GM04503 (cell line): ENCODE measurements at regions not wholly inside any gene's neighbourhood (a gene's known extent, or its start where the extent isn't known, plus 50 kb on each side); places are given as distances from the start of the nearest gene placed in this dataset.
"Not testable (repeated sequence)": the region's sequence is repeated elsewhere in the genome, so short reads cannot be mapped to it uniquely, and the experiment has no call there.

ENCODE experiments used
- DNase-seq: peaks from one replicate; pipeline ENCODE4 v3.0.0-alpha.2; 2012; ENCODE audit warnings: low read depth

DNA sequence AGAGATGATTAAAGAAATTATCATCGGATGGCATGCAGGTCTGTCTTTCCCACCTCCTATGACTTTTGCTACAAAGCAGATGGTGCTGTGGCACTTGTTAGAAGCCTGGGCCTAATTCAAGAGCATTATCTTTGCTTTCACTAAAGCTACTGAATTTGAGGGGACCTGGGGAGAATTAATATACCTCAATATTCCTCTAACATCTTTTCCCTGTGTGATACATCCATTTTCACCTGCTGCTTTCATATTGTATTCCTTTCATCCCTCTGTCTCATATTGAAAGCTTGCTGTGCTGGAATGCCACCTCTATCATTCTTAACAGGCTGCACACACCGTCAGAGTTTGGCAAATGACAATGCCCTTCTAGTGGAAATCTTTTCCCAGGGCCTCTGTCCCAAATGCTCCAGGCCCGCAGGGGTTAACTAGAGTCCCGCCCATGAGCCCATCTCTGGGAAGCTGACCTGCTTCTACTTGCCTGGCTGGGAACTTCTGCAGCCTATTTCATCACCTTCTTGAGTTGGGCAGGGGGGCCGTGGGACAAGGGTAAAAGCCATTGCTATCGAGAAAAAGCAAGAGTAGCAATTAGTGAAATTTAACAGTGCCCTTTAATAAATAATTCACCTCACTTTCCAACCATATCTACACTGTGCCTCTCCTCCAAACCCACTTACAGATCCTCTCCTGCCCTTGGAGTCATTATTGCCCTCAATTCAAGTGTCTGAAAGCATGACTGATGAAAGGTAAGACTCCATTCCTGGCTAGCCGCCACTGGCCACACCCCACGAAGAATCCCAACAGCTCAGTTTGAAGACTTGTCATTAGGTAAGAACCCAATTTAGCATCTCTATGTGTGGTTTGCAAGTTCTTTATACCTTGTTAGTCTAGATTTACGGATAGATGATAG lies 126.7 kb upstream of the BTG1 start:
- DNase-seq: no peak

- no peak for DNase-seq
Observed at GRCh38 chr12:92271341-92271740, 125.7 kb upstream of the BTG1 start.

- no peak for DNase-seq
Observed at GRCh38 chr12:92270521-92270920, 124.9 kb upstream of the BTG1 start.

DNA sequence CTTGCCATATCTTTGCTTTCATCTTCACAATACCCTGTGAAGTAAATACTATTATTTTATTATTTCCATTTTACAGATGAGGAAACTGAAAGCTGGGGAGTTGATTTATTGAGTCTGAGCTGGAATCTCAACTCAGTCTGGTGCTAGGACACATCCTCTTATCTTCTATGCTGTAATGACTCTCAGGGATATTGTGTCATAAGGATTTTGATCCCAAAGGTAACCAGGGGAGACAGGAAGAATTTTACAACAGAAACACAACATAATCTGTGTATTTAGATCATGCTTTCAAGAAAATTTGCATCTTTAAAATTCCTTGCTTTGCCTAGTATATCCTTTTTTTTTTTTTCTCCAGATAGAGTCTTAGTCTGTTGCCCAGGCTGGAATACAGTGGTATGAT lies 123.3 kb upstream of the BTG1 start:
- DNase-seq: no peak

DNA sequence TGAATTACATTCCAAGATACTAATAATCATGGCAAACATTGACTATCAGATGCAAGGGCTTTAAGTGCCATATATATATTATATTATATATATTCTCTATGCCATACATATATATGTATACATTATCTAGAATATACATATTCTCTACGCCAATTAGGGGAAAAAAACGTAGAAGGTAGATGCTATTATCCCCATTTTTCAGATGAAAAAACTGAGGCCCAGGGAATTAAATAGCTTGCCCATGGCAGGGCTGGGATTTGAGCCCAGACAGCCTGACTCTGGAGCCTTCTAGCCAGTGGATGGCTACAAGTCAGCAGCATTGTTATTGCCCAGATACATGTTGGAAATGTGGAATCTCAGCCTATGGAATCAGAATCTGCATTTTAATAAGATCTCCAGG lies 116.0 kb upstream of the BTG1 start:
- no peak for DNase-seq

GRCh38 chr12:92261071-92261470 lies 115.4 kb upstream of the BTG1 start:
- no peak for DNase-seq

DNA sequence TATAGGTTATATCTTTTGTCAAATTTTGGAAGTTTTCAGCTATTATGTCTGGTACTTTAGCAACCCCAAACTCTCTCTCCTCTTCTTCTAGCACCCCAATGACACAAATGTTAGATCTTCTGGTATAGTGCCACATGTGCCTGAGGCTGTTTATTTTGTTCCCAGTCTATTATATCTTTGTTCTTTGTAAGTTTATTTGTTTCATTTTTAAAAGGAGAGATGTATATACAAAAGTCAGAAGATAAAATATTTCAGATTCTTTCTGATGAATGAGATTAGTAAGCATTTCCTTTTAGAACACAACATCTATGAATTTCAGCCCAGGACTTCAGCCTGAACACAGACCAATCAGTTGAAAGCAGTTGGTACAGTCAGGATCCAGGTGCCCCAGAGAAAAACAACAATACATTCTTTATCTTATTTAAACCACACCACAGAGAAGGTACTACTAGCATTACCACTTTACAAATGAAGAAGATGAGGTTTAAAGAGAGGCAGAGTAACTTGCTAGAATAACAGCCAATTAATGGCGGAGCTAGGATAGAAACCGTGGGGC lies 114.1 kb upstream of the BTG1 start:
- no peak for DNase-seq

DNA sequence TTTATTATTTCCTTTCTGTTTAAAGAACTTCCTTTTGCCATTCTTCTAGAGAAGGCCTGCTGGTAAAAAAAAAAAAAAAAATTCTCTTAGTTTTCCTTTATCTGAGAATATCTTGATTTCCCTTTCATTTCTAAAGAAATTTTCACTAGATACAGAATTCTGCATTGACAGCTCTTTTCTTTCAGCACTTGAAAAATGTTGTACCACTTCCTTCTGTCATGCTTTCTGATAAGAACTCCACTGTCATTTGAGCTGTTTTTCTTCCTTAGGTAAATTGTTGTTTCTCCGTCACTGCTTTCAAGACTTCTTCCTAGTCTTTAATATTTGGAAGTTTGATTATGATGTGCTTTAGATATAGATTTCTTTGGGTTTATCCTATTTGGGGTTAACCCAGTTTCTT lies 113.6 kb upstream of the BTG1 start:
- DNase-seq: no peak

DNA sequence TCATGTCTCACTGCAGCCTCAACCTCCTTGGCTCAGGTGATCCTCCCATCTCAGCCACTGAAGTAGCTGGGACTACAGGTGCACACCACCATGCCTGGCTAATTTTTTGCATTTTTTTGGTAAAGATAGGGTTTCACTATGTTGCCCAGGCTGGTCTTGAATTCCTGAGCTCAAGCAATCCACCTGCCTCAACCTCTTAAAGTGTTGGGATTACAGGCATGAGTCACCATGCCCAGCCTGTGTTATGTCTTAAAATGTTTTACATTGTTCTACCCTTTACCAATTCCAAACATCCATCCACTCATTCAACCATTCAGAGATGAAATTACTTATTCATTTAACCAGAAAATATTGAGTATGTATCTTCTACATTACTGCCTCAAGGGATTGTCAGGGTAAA lies 111.6 kb upstream of the BTG1 start:
- no peak for DNase-seq

- DNase-seq: no peak
Observed at GRCh38 chr12:92255741-92256140, 110.1 kb upstream of the BTG1 start.

DNA sequence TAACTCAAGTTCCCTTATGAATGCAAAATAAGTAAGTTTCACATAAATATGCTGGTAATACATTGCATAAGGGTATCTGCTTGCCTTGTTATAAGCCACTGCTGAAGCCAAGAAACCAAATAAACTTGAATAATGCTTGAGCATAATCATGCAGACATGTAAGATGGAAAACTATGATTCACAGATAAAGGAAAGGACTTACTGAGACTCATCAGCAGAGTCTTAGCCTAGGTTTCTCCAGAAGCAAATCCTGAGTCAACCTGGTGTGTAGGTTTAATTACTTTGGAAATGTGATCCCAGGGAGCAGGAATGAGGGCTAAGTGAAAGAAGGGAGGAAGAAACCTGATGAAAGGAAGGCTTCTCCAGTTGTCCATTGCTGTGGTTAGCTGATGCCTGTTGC lies 107.7 kb upstream of the BTG1 start:
- no peak for DNase-seq

GRCh38 chr12:92248977-92249376 lies 103.3 kb upstream of the BTG1 start:
- no peak for DNase-seq

DNA sequence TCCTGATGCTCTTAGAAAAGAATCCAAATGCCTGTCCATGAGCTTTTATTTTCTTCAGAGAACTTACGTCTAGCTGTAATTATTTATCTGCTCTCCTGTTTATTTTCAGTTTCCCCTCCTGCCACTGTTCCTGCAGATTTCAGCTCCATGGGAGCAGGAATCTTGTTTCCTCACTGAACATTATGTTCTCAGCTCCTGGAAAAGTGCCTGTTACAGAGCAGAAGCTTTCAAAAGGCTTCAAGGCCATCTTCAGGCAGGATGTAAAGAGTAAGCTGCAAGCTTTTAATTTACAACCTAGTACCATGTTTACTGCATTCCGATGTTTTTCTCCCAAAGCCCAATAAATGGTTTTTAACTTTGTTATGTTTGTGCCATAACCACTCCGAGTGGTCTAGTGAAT lies 98.4 kb upstream of the BTG1 start:
- no peak for DNase-seq

- peak; percentile 49 for DNase-seq
Observed at GRCh38 chr12:92242907-92243306, 97.3 kb upstream of the BTG1 start.

DNA sequence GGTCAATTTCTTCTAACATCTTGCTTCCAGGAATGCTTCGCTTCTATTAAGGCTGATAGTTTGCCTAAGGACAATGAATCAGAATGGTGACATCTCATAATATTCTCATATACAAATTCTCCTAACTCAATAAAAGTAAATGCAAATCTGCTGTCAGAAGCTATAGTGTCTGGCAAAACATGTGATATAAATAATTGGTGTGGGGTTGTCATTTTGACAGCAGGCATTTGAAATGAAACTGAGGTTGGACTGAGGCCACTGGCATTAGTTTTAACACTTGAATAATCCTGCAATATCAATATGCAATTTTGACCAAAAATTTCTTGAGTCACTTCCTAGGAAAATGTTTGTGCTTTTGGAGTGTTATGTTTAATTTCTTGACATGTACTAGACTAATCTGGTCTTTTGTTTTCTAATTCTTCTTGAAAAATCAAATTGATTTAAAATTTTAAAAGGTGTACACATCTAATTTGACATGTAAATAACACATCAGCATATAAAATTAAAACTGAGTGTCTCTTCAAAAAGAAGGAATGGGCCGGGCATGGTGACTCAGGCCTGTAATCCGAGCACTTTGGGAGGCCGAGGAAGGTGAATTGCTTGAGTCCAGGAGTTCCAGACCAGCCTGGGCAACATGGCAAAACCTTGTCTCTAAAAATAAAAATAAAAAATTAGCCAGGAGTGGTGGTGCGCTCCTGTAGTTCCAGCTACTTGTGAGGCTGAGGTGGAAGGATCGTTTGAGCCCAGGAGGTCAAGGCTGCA lies 92.3 kb upstream of the BTG1 start:
- no peak for DNase-seq

GRCh38 chr12:92237262-92237661 lies 91.6 kb upstream of the BTG1 start:
- DNase-seq: no peak

DNA sequence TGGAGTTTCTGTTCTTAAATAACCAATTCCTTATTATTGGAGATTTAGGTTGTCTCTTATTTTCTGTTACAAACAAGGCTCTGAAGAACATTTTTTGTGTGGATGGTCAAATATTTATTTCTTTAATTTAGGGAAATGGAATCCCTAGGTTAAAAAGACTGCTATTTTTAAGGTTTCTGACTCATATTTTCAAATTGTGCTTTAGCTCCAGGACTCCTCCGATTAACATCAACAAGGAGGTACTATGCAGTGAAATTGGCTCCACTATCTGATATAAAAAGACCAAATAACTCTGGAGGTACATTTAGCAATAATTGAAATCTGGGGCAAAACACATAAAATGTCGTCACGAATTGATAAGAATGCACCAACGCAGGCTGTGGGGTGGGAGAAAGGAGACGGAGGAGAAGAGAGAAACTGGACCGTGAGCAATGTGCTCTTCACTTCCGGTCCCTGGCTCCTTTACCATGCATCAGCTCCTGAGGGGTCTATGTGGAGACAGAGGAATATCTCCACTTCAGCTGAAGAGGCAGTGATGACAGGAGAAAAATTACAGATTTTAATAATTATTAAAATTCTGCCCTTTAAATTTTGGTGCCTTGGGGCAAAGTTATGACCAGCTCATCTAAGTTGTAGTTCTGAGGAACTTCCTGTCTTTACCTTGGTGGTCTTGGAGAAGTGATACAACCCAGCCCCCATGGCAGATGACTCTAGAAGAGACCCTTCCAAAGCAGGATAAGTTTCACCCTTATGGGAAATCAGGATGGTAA lies 90.2 kb upstream of the BTG1 start:
- DNase-seq: no peak

DNA sequence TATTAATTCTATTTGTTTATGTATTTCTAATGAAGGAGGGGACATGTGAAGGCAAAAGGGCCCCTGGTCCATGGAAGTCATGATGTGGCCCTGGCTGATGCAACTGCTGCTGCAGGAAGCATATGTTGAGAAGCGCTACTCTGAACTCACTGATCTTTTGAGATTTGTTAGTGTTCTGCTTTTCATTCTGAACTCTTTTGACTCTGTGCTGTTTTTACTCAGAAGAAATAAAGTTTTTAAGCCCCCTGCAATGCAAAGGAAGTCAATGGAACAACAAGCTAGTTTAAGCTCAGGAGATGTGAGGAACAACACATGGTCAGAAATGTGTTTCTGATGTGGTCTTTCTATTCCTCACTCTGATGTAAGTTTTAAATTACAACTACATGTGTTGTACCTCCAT lies 88.9 kb upstream of the BTG1 start:
- DNase-seq: no peak

DNA sequence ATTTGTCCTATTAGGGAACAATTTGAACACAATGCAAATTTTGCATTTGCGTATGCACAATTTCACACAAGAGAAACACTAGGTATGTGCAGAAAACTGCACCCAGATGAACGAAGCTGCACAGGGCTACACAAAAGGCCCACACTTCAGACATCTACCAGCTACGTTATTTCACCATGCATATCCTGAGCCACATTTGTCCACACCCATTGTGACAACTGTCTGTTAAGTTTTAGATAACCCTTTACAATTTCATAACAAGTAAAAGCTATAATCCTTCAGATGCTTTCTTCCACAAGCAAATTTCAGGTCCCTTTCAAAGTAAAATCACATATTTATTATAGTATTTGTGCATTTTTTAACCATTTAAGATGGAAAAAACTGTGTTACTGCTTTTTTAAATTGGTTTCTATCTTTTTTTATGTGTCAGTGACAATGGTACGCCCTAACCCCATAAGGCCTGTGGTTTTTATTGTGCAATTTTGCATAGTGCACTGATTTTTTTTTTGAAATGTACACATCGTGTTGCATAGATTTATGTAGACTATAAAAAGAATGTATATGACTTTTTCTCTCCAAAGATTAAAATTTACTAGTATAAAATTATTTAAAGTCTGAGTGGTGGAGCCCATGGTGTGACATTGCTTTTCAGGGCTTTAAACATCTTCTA lies 87.8 kb upstream of the BTG1 start:
- no peak for DNase-seq

- DNase-seq: not testable (repeated sequence)
Observed at GRCh38 chr12:92232371-92232932, 86.8 kb upstream of the BTG1 start.

GRCh38 chr12:92231945-92232344 lies 86.3 kb upstream of the BTG1 start:
- DNase-seq: not testable (repeated sequence)
